ENCODE measurements at regions not wholly inside any gene's neighbourhood (a gene's known extent, or its start where the extent isn't known, plus 50 kb on each side); places are given as distances from the start of the nearest gene placed in this dataset.

DNA sequence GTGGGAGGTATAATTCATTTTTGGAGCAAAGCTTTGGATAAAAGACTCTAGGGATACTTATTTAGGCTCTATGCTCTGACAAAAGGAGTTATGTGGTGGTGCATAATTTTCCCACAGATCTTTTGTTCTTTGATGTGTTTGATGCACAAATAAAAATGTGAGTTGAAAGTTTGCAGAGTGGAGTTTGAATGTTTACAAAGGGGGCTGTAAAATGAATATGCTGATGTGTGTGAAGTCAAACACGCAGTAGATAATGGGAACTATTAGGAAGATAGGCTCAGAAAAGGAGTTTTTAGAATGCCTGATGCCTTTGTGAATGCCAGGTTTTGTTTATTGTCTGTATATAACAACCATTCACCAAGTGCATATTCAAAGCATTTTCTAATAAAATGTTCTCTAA, 545.0 kb upstream of the EPHA7 start:
- H3K79me2 ChIP-seq (ENCODE audit: control insufficient read depth, insufficient read depth, low read length) = no peaks in the 10 kb centered on the region
- H3K4me3 ChIP-seq (replicated peaks in 1 of 4; ENCODE audit: control extremely low read depth in 1 of 4, insufficient read depth in 1 of 4, low read depth in 3 of 4, low read length in 4 of 4) = no peak overlapping the region
- no peaks in the 10 kb centered on the region for H4K20me1 ChIP-seq (ENCODE audit: control insufficient read depth, extremely low read depth, insufficient read depth, low read length)
- no peaks in the 10 kb centered on the region for H3K36me3 ChIP-seq (ENCODE audit: control insufficient read depth, insufficient read depth, low read length)
- H3K27ac ChIP-seq (ENCODE audit: insufficient read depth, low read length) = no peak overlapping the region
- H2AFZ ChIP-seq (ENCODE audit: low read length) = no peak overlapping the region
- TF ChIP-seq EZH2 (IDR thresholded peaks at IDR 0.05; ENCODE audit: low read length, missing control alignments) = no peak
- TF ChIP-seq, protein P1, sequence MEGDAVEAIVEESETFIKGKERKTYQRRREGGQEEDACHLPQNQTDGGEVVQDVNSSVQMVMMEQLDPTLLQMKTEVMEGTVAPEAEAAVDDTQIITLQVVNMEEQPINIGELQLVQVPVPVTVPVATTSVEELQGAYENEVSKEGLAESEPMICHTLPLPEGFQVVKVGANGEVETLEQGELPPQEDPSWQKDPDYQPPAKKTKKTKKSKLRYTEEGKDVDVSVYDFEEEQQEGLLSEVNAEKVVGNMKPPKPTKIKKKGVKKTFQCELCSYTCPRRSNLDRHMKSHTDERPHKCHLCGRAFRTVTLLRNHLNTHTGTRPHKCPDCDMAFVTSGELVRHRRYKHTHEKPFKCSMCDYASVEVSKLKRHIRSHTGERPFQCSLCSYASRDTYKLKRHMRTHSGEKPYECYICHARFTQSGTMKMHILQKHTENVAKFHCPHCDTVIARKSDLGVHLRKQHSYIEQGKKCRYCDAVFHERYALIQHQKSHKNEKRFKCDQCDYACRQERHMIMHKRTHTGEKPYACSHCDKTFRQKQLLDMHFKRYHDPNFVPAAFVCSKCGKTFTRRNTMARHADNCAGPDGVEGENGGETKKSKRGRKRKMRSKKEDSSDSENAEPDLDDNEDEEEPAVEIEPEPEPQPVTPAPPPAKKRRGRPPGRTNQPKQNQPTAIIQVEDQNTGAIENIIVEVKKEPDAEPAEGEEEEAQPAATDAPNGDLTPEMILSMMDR (conservative IDR thresholded peaks at IDR 0.05 in 1 of 2, IDR thresholded peaks at IDR 0.05 in 1 of 2; ENCODE audit: low read depth in 1 of 2, low read length in 2 of 2) = no peak
- no peaks in the 10 kb centered on the region for H3K4me1 ChIP-seq (ENCODE audit: control insufficient read depth, extremely low read depth, insufficient read depth, low read length)
- H3K9ac ChIP-seq (ENCODE audit: insufficient read depth, low read length) = no peak overlapping the region
- no peak for DNase-seq (ENCODE audit: low read depth in 2 of 2)
- no peaks in the 10 kb centered on the region for H3K27me3 ChIP-seq (ENCODE audit: control insufficient read depth, insufficient read depth, low read length)
- no peak overlapping the region for H3K4me2 ChIP-seq (ENCODE audit: extremely low read depth, insufficient read depth, low read length)
- no peaks in the 10 kb centered on the region for H3K9me3 ChIP-seq (ENCODE audit: control insufficient read depth, insufficient read depth, low read depth, low read length)

DNA sequence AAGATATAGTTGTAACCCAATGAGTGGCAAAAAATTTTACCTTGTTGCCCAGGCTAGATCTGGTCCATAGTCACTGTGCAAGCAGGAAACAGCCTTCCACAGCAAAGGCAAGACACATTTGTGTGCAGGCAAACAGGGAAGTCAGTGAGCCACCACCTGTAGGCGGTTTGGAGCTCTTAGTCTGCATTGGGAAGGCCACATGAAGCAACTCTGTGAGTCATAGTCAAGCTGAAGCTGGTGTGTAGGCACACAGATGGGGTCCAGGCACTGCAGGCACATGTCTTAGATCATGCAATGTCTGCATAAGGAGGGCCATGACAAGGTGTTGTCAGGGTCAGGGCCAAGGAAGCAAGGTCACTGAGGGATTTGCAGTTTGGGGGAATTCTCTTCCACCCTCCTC, 543.2 kb upstream of the EPHA7 start:
- Histone ChIP-seq H4K20me1 (ENCODE audit: control insufficient read depth, extremely low read depth, insufficient read depth, low read length) (no peaks in the 10 kb centered on the region), H3K9me3 (ENCODE audit: control insufficient read depth, insufficient read depth, low read depth, low read length) (no peaks in the 10 kb centered on the region), H2AFZ (ENCODE audit: low read length) (no peak overlapping the region), H3K4me2 (ENCODE audit: extremely low read depth, insufficient read depth, low read length) (no peak overlapping the region), H3K27ac (ENCODE audit: insufficient read depth, low read length) (no peak overlapping the region), H3K4me3 (replicated peaks in 1 of 4; ENCODE audit: control extremely low read depth in 1 of 4, insufficient read depth in 1 of 4, low read depth in 3 of 4, low read length in 4 of 4) (no peak overlapping the region), H3K27me3 (ENCODE audit: control insufficient read depth, insufficient read depth, low read length) (no peaks in the 10 kb centered on the region), H3K79me2 (ENCODE audit: control insufficient read depth, insufficient read depth, low read length) (no peaks in the 10 kb centered on the region), H3K9ac (ENCODE audit: insufficient read depth, low read length) (no peak overlapping the region), H3K36me3 (ENCODE audit: control insufficient read depth, insufficient read depth, low read length) (no peaks in the 10 kb centered on the region), H3K4me1 (ENCODE audit: control insufficient read depth, extremely low read depth, insufficient read depth, low read length) (no peaks in the 10 kb centered on the region)
- TF ChIP-seq, protein P1 (conservative IDR thresholded peaks at IDR 0.05 in 1 of 2, IDR thresholded peaks at IDR 0.05 in 1 of 2; ENCODE audit: low read depth in 1 of 2, low read length in 2 of 2) = no peak
- TF ChIP-seq EZH2 (IDR thresholded peaks at IDR 0.05; ENCODE audit: low read length, missing control alignments) = no peak
- DNase-seq (ENCODE audit: low read depth in 2 of 2) = no peak

DNA sequence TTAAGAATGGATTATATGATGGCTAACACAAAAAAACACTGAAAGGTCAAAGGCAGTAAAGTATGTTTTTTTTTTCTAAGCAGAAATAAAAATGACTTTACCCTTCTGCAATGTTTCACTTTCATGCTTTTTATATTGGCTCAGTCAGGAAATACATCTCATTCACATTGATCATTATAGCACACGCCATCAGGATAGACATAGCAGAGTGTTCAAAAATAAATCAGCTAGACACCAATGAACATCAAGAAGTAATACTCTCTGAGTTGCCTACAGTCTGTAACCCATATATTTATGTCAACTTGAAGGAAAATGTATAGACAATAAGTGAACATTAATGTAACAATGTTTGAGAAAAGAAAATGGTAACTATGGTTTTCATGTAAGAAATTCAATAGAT, 535.2 kb upstream of the EPHA7 start:
- Histone ChIP-seq H3K4me1 (ENCODE audit: control insufficient read depth, extremely low read depth, insufficient read depth, low read length) (no peaks in the 10 kb centered on the region), H3K27me3 (ENCODE audit: control insufficient read depth, insufficient read depth, low read length) (no peaks in the 10 kb centered on the region), H3K9me3 (ENCODE audit: control insufficient read depth, insufficient read depth, low read depth, low read length) (no peaks in the 10 kb centered on the region), H3K79me2 (ENCODE audit: control insufficient read depth, insufficient read depth, low read length) (no peaks in the 10 kb centered on the region), H2AFZ (ENCODE audit: low read length) (no peak overlapping the region), H3K4me2 (ENCODE audit: extremely low read depth, insufficient read depth, low read length) (no peak overlapping the region), H3K36me3 (ENCODE audit: control insufficient read depth, insufficient read depth, low read length) (no peaks in the 10 kb centered on the region), H3K4me3 (replicated peaks in 1 of 4; ENCODE audit: control extremely low read depth in 1 of 4, insufficient read depth in 1 of 4, low read depth in 3 of 4, low read length in 4 of 4) (no peak overlapping the region), H3K9ac (ENCODE audit: insufficient read depth, low read length) (no peak overlapping the region), H4K20me1 (ENCODE audit: control insufficient read depth, extremely low read depth, insufficient read depth, low read length) (no peaks in the 10 kb centered on the region), H3K27ac (ENCODE audit: insufficient read depth, low read length) (no peak overlapping the region)
- TF ChIP-seq EZH2 (IDR thresholded peaks at IDR 0.05; ENCODE audit: low read length, missing control alignments) = no peak
- TF ChIP-seq, protein P1 (conservative IDR thresholded peaks at IDR 0.05 in 1 of 2, IDR thresholded peaks at IDR 0.05 in 1 of 2; ENCODE audit: low read depth in 1 of 2, low read length in 2 of 2) = no peak
- no peak for DNase-seq (ENCODE audit: low read depth in 2 of 2)
